Stomach (tissue), 8 donors: ENCODE measurements at regions not wholly inside any gene's neighbourhood (a gene's known extent, or its start where the extent isn't known, plus 50 kb on each side); places are given as distances from the start of the nearest gene placed in this dataset.

Experiments
- DNase-seq, 2 donors: peaks; one replicate each; pipeline versions ENCODE4 v3.0.0 to v3.0.0-alpha.2; 2013 to 2019
- H3K27ac ChIP-seq, 5 donors: fragments of 200-600 bp in 4 of 5; sonication (generic) in 4 of 5; one replicate each; pipeline ENCODE4 v1.5.1; 2013 to 2019; ENCODE audit warnings: mild to moderate bottlenecking in 1 of 5, moderate library complexity in 1 of 5
- H3K27me3 ChIP-seq, 3 donors: fragments of 200-600 bp; sonication (generic); one replicate each; pipeline ENCODE4 v1.5.1; 2017 to 2019; ENCODE audit warnings: mixed run types in 1 of 3
- H3K36me3 ChIP-seq, 4 donors: fragments of 200-600 bp; sonication (generic); 1 replicate in 3 of 4; 2 replicates in 1 of 4; pipeline ENCODE4 v1.5.1; 2016 to 2019
- H3K4me1 ChIP-seq, 4 donors: fragments of 200-600 bp; sonication (generic); one replicate each; pipeline ENCODE4 v1.5.1; 2016 to 2019
- H3K4me3 ChIP-seq, 4 donors: fragments of 200-600 bp; sonication (generic) in 3 of 4; one replicate each; pipeline ENCODE4 v1.5.1; 2016 to 2019; ENCODE audit warnings: mild to moderate bottlenecking in 1 of 4
- H3K9me3 ChIP-seq, 4 donors: fragments of 200-600 bp; sonication (generic); one replicate each; pipeline ENCODE4 v1.5.1; 2016 to 2019
- CTCF ChIP-seq, 7 experiments: fragments of 450-650 bp in 4 of 7; fragments of 200-600 bp in 3 of 7; sonication (generic) in 3 of 7; IDR thresholded peaks; one replicate each; pipeline ENCODE4 v1.5.1; 2016 to 2019; ENCODE audit warnings: antibody characterized with exemption in 7 of 7, control low read depth in 2 of 7, mild to moderate bottlenecking in 1 of 7
- EP300 ChIP-seq: sonication (generic); formaldehyde crosslinking; IDR thresholded peaks from one replicate; pipeline ENCODE4 v1.6.1; 2017; ENCODE audit warnings: antibody characterized with exemption
- POLR2A ChIP-seq, 4 donors: fragments of 450-650 bp; IDR thresholded peaks; one replicate each; pipeline ENCODE4 v1.6.1; 2016; ENCODE audit warnings: antibody characterized with exemption in 4 of 4, control low read depth in 2 of 4, mild to moderate bottlenecking in 1 of 4, moderate library complexity in 1 of 4
- POLR2AphosphoS5 ChIP-seq, 3 donors: sonication (generic); formaldehyde crosslinking; IDR thresholded peaks; one replicate each; pipeline ENCODE4 v1.6.1; 2016; ENCODE audit warnings: antibody characterized with exemption in 3 of 3
- WGBS, 5 donors: extraction: QIAGEN DNeasy Blood & Tissue Kit in 3 of 5; methylation state at CpG; one replicate each; pipeline versions ENCODE4 v1.1.5 to v1.1.7; 2013 to 2018; 5-methylcytosine and 5-hydroxymethylcytosine counted together
- intact Hi-C: fragments of 100-400 bp; cut with DNase I; formaldehyde crosslinking; loops from one replicate; pipeline ENCODE4 v1.15.1; 2023; ENCODE audit warnings: low total_unique reads
- donor health status: healthy with polysubstance abuse.
- donor health status: Bipolar disorder and iron deficiency.
- donor health status: healthy.

- intact Hi-C loops: no loop called here
- H3K4me1 ChIP-seq: no peaks in the 10 kb centered on the region
- H3K27me3 ChIP-seq: no peaks in the 10 kb centered on the region
- H3K36me3 ChIP-seq: no peaks in the 10 kb centered on the region
- whole genome bisulfite sequencing, 5 donors: 75 to 86% (median 81%) methylated on average over 4 of the region's 4 CpGs
- H3K27ac ChIP-seq: no peak overlapping the region
- DNase-seq: no peak
- no peaks in the 10 kb centered on the region for H3K9me3 ChIP-seq
- no peak overlapping the region for H3K4me3 ChIP-seq
- no peak for TF ChIP-seq POLR2A (IDR thresholded peaks at IDR 0.05)
- no peak for TF ChIP-seq CTCF (IDR thresholded peaks at IDR 0.05)
- no peak for TF ChIP-seq EP300
- no peak for TF ChIP-seq POLR2AphosphoS5 (IDR thresholded peaks at IDR 0.05)
These were observed 121.4 kb downstream of the BMP2 start for GRCh38 chr20:6888736-6889395.

GRCh38 chr20:6892724-6893123, 125.2 kb downstream of the BMP2 start:
- no peak for DNase-seq
- TF ChIP-seq POLR2A (IDR thresholded peaks at IDR 0.05) (no peak), CTCF (IDR thresholded peaks at IDR 0.05) (no peak), POLR2AphosphoS5 (IDR thresholded peaks at IDR 0.05) (no peak), EP300 (no peak)
- WGBS, 5 donors: 31 to 58% (median 48%) methylated on average over 1 of the region's 1 CpG
- H3K4me1 ChIP-seq: no peaks in the 10 kb centered on the region
- no peaks in the 10 kb centered on the region for H3K9me3 ChIP-seq
- no peaks in the 10 kb centered on the region for H3K27me3 ChIP-seq
- no peaks in the 10 kb centered on the region for H3K36me3 ChIP-seq
- H3K4me3 ChIP-seq: no peak overlapping the region
- H3K27ac ChIP-seq: no peak overlapping the region
- intact Hi-C loops: no loop called here

GRCh38 chr20:6898928-6899327, 131.4 kb downstream of the BMP2 start:
- no peak for DNase-seq
- no peak overlapping the region for H3K4me3 ChIP-seq
- H3K36me3 ChIP-seq: no peaks in the 10 kb centered on the region
- WGBS, 5 donors: 59 to 76% (median 69%) methylated on average over 3 of the region's 3 CpGs
- H3K27ac ChIP-seq: no peak overlapping the region
- intact Hi-C loops: no loop called here
- H3K4me1 ChIP-seq: no peaks in the 10 kb centered on the region
- no peaks in the 10 kb centered on the region for H3K9me3 ChIP-seq
- H3K27me3 ChIP-seq: no peaks in the 10 kb centered on the region
- TF ChIP-seq POLR2A (IDR thresholded peaks at IDR 0.05): no peak
- no peak for TF ChIP-seq EP300
- no peak for TF ChIP-seq CTCF (IDR thresholded peaks at IDR 0.05)
- TF ChIP-seq POLR2AphosphoS5 (IDR thresholded peaks at IDR 0.05): no peak

- WGBS, 5 donors: 51 to 66% (median 59%) methylated on average over 2 of the region's 2 CpGs
- no peaks in the 10 kb centered on the region for H3K4me1 ChIP-seq
- H3K27ac ChIP-seq: no peak overlapping the region
- H3K36me3 ChIP-seq: no peaks in the 10 kb centered on the region
- intact Hi-C loops: no loop called here
- H3K4me3 ChIP-seq: no peak overlapping the region
- TF ChIP-seq POLR2A (IDR thresholded peaks at IDR 0.05) (no peak), EP300 (no peak), POLR2AphosphoS5 (IDR thresholded peaks at IDR 0.05) (no peak), CTCF (IDR thresholded peaks at IDR 0.05) (no peak)
- no peaks in the 10 kb centered on the region for H3K9me3 ChIP-seq
- H3K27me3 ChIP-seq: no peaks in the 10 kb centered on the region
- DNase-seq: no peak
These were observed 139.4 kb downstream of the BMP2 start for GRCh38 chr20:6906871-6907270.
